ENCODE measurements at regions not wholly inside any gene's neighbourhood (a gene's known extent, or its start where the extent isn't known, plus 50 kb on each side); places are given as distances from the start of the nearest gene placed in this dataset.

DNA sequence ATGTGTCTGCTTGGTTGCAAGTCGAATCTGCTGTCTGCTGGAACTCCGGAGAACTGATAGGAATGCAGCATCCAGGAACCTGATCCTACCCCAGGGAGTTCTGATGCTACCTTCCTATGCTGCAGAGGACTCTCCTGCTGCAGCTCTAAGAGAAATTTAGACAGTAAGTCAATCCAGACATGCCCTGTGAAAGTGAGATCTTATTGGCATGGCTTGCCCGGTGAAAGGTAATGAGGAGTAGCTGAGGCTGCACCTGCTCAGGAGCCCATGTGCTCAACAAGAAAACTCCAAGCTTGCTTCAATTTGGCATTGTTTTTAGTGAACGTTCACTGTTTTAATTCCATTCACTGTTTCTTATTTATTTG lies 217.3 kb upstream of the SERP2 start:
- no peak for ATAC-seq

DNA sequence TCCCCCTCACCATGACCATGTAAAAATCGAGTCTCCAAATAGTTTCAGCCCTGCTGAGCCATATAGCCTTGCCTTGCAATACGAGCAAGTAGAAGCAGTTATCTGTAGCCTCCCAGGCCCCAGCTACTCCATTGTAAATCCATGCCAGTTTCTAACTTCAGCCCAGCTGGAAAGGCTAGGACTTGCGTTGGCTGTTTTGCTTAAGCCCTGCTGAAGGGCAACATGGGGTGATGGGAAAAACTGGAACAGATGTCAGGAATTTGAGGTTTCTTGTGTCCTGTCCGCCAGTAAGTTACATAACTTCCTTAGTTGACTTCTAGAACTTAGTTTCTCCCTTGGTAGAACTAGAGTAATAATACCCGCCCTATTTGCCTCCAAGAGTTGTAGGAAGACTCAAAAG lies 216.0 kb upstream of the SERP2 start:
- no peak for ATAC-seq

- no peak for ATAC-seq
These were observed 215.5 kb upstream of the SERP2 start for GRCh38 chr13:44158098-44158521.

DNA sequence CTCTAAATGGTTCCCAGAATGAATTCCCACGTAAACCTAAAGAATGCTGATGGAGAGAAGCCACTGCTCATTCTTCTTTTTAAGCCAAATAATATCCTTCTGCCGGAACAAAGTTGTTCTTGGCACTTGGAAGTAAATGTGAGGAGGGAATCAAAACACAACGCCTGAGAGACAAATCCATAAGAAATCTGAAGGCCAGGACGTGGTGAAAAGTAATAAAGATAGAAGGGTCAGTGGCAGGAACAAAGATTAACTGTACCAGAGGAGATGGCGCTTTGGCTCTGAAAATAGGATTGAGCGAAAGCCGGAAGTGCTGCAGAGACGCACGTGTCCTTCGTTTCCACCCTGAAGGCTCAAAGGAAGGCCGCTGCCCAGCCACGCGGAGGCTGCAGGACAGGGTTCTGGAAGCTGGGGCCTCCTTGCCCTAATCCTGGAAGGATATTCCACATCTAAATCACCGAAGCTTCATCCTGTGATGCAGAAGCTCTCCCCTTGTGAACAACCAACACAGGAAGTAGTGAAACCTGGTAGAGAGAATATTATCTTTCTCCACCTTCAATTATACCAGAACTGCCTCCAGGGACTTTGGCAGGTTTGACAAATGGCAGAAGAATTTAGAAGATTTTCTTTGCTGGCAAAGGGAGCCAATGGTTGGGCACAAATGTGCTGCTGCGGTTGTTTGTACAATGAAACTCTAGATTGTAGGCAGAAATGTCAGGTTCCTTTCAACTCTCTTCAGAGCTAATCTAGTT lies 214.6 kb upstream of the SERP2 start:
- ATAC-seq = no peak

DNA sequence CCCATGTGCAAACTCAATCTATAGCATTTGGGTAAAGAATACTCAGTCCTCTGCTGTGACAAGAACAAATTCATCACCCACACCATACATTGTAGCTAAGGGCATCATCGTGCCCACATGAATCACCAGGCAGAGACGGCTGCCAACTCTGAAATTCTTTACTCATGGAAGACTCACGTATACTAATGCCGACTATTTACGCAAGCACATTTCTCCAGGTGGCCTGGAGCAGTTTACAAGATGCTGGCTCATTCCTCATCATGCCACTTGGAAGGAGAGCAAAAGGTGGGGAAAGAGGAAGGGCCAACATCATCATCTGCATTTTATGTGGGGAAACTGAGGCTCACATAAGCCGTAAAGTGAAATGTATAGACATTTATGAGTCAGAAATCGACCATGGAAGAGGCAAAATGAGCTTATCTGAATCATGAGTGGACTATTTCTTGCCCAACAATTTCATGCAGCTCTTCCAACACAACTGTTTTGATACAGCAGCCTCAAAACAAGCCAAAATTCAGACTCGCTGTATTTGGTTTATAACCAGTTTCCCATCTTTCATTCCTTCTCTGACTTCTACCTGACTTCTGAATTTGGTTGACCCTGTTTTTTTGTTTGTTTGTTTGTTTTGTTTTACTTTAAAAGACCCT lies 213.9 kb upstream of the SERP2 start:
- no peak for ATAC-seq

- no peak for ATAC-seq
These were observed 212.9 kb upstream of the SERP2 start for GRCh38 chr13:44160591-44161191.

DNA sequence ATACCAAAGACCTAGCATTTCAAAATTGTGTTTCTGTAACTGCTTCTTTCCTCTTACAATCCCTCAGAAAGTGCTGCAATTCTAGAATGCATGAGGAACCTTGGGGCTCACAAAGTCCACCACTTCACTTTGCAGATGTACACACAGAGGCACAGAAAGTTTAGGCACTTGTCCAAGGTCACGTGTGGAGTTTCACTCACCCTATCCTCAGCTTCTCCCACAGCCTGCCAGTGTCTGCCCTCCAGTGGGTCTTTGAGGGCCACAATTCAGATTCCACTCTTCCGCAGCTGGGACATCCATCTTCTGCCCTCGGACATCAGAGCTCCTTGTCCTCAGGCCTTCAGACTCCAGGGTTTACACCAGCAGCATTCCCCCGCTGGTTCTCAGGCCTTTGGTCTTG lies 210.5 kb upstream of the SERP2 start:
- ATAC-seq = no peak

GRCh38 chr13:44165221-44165888 lies 208.3 kb upstream of the SERP2 start:
- no peak for ATAC-seq

DNA sequence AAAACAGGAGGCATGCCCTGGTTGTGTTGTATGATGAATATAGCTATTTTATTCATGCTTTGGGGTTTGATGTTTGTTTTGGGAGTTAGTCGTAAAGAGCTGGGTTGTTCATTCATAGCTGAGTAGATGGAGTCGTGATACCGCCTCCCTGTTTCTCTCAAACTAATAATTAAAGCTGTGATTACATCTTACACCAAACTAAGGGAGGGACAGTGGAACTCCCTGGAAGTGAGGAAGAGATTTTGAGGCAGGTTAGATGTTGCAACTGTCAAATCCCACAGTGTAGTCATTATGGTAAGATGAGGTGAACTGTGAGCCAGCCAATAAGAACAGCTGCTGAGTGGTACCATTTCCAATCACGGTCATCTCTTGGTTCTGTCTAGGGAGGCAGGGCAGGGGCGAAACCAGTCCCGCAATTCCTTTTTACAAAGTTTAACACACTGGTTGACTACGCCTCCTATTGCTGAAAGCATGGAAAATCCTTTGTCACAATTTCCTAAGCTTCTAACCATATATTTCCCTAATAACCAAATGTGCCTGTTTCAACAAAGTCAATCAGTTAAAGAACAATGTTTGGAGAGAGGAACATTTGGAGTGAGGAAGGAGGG lies 207.6 kb upstream of the SERP2 start:
- no peak for ATAC-seq

GRCh38 chr13:44169018-44169911 lies 204.4 kb upstream of the SERP2 start:
- no peak for ATAC-seq

- no peak for ATAC-seq
These were observed 202.9 kb upstream of the SERP2 start for GRCh38 chr13:44170731-44171130.

DNA sequence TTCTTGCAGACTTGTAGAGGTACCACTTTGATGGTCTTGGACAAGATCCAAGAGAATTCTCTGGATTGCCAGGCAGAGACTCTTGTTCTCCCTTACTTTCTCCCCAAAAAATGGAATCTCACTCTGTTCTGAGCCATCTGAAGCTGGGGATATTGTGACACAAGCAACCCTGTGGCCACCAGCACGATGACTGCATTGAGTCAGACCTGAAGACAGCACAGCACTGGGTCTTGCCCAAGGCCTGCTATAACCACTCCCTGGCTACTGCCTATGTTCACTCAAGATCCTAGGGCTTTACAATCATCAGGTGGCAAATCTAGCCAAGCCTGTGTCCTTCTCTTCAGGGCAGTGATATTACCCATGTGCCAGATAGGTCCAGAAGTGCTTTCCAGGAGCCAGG lies 202.5 kb upstream of the SERP2 start:
- no peak for ATAC-seq

DNA sequence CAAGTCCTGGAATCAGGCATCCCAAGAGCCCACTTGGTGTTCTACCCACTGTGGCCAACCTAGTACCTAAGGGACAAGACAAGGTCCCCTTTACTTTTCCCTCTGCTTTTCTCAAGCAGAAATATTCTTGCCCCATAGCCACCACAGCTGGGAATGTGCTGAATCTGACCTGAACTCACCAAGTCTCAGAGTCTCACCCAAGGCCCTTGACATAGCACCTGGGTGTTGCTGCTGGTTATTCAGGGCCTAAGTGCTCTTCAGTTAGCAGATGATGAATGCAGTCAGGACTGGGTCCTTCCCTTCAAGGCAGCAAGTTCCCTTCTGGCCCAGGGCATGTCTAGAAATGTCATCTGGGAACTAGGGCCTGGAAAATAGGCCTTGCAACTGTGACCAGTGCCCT lies 201.8 kb upstream of the SERP2 start:
- ATAC-seq = no peak

DNA sequence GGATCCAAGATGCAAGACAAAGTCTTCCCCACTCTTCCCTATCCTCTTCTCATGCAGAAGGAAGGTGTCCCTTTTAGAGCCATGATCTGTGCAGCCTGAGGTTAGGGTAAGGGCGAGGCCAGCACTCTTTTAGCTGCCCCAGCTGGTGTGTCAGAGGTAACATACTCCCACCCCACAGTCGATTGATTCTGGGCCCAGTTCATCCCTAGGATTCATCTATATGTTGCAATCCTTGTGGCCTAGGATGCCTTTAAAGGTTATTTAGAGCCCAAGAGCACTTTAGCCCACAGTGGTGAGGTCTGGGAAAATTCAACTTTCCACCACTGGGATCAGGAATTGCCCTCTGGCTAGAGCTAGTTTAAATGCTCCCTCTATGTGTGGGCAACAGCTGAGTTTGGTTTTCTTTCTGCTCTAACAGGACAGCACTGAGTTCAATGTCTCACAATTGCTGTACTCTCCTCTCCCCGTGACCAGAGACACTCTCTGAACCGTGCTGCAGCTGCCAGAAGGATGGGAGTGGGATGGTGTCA lies 201.3 kb upstream of the SERP2 start:
- no peak for ATAC-seq

- peak in 1 of 2 donors; percentile 56 for ATAC-seq
These were observed 198.7 kb upstream of the SERP2 start for GRCh38 chr13:44174769-44175425.

- no peak for ATAC-seq
These were observed 197.5 kb upstream of the SERP2 start for GRCh38 chr13:44176173-44176572.

GRCh38 chr13:44180876-44181536 lies 192.6 kb upstream of the SERP2 start:
- ATAC-seq = no peak

DNA sequence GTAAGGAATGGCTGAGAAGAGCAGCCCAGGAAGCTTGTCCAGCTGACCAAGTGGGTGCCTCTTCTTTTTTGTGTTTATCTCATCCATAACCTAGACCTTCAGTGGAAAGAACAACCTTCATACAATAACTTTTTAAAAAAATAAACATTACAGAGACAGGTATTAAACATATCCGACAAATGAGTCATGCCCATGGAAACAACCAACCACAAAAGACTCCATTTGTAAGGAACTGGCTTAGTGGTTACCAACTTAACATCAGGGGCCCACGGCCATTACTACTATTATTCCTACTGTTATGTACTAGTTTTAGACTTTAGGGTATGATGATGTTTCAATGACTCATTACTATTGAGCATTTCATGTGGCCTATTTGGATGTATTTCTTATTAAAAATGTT lies 191.7 kb upstream of the SERP2 start:
- ATAC-seq = no peak

- no peak for ATAC-seq
These were observed 188.9 kb upstream of the SERP2 start for GRCh38 chr13:44184740-44185139.

GRCh38 chr13:44188257-44188656 lies 185.4 kb upstream of the SERP2 start:
- no peak for ATAC-seq

GRCh38 chr13:44189085-44189484 lies 184.5 kb upstream of the SERP2 start:
- no peak for ATAC-seq

All from activated CD4-positive, CD25-positive, alpha-beta regulatory T cell treated with anti-CD3 and anti-CD28 coated beads, Interleukin-2, amount 50 U/mL, for 24 hours (primary cell).